CD4-positive, CD25-positive, alpha-beta regulatory T cell (primary cell): ENCODE measurements at regions not wholly inside any gene's neighbourhood (a gene's known extent, or its start where the extent isn't known, plus 50 kb on each side); places are given as distances from the start of the nearest gene placed in this dataset.
"Not testable (repeated sequence)": the region's sequence is repeated elsewhere in the genome, so short reads cannot be mapped to it uniquely, and the experiment has no call there.

Experiments used
- ATAC-seq, 2 donors: fragments of 150-1000 bp; cut with Tn5 transposase; one replicate each; pipeline ENCODE4 v1.10.0; 2021; ENCODE audit warnings: low read depth in 2 of 2, moderate number of reproducible peaks in 2 of 2, moderate library complexity in 1 of 2
- DNase-seq, 3 donors: peaks; one replicate each; pipeline versions ENCODE4 v3.0.0 to v3.0.0-alpha.2; 2012 to 2022; ENCODE audit warnings: mixed read lengths in 1 of 3
- H3K27ac ChIP-seq: one replicate; pipeline ENCODE4 v1.7.0; 2013; ENCODE audit warnings: mild to moderate bottlenecking, low read length; ENCODE audit not compliant: insufficient read depth, poor library complexity, severe bottlenecking
- H3K27me3 ChIP-seq: one replicate; pipeline ENCODE4 v1.7.0; 2013; ENCODE audit warnings: low read length; ENCODE audit not compliant: control insufficient read depth, insufficient read depth
- H3K36me3 ChIP-seq: one replicate; pipeline ENCODE4 v1.7.0; 2013; ENCODE audit warnings: mild to moderate bottlenecking, low read length, moderate library complexity; ENCODE audit not compliant: control insufficient read depth, insufficient read depth
- H3K4me1 ChIP-seq: 2 replicates; pipeline ENCODE4 v1.7.0; 2013; ENCODE audit warnings: mild to moderate bottlenecking, low read length; ENCODE audit not compliant: insufficient read depth, control insufficient read depth, poor library complexity, severe bottlenecking
- H3K4me3 ChIP-seq: one replicate; pipeline ENCODE4 v1.7.0; 2013; ENCODE audit warnings: low read depth, mild to moderate bottlenecking, low read length, moderate library complexity
- H3K9me3 ChIP-seq, 2 experiments: 1 replicate in 1 of 2; 2 replicates in 1 of 2; pipeline ENCODE4 v1.7.0; 2013; ENCODE audit warnings: low read length in 2 of 2, mild to moderate bottlenecking in 1 of 2, moderate library complexity in 1 of 2; ENCODE audit not compliant: control insufficient read depth in 2 of 2
- H3K27ac Mint-ChIP-seq, 3 donors: one replicate each; pipeline ENCODE4 v1.8.0; 2020 to 2022; ENCODE audit warnings: mild to moderate bottlenecking in 3 of 3, mixed read lengths in 3 of 3, moderate library complexity in 2 of 3
- H3K27me3 Mint-ChIP-seq: one replicate; pipeline ENCODE4 v1.8.0; 2022; ENCODE audit warnings: mild to moderate bottlenecking, mixed read lengths
- H3K36me3 Mint-ChIP-seq: one replicate; pipeline ENCODE4 v1.8.0; 2020; ENCODE audit warnings: mixed read lengths
- H3K4me1 Mint-ChIP-seq, 4 donors: one replicate each; pipeline ENCODE4 v1.8.0; 2020 to 2022; ENCODE audit warnings: mixed read lengths in 4 of 4, mild to moderate bottlenecking in 1 of 4
- H3K4me3 Mint-ChIP-seq, 4 donors: one replicate each; pipeline ENCODE4 v1.8.0; 2020 to 2022; ENCODE audit warnings: mild to moderate bottlenecking in 4 of 4, mixed read lengths in 4 of 4, moderate library complexity in 3 of 4
- H3K9me3 Mint-ChIP-seq, 7 donors: one replicate each; pipeline ENCODE4 v1.8.0; 2020 to 2022; ENCODE audit warnings: mixed read lengths in 7 of 7, mild to moderate bottlenecking in 3 of 7, moderate library complexity in 2 of 7

- not testable (repeated sequence) for H3K27me3 ChIP-seq, H3K27ac ChIP-seq, ATAC-seq, H3K36me3 Mint-ChIP-seq, H3K27ac Mint-ChIP-seq, H3K4me3 Mint-ChIP-seq, H3K9me3 ChIP-seq, H3K36me3 ChIP-seq, H3K4me3 ChIP-seq, H3K4me1 ChIP-seq, DNase-seq, H3K9me3 Mint-ChIP-seq
- Mint-ChIP-seq H3K4me1 (peaks cover 6 to 18% (median 13%) of the 10 kb centered on the region in 4 donors), H3K27me3 (peaks cover 52% of the 10 kb centered on the region)
Measured at GRCh38 chr2:113386780-113387433, 50.6 kb upstream of the ZNG1B start.

GRCh38 chr2:113379621-113380020 is 57.9 kb upstream of the ZNG1B start:
- peaks cover 11% of the 10 kb centered on the region for H3K27me3 Mint-ChIP-seq
- not testable (repeated sequence) for DNase-seq, H3K27ac ChIP-seq, H3K9me3 Mint-ChIP-seq, H3K4me3 Mint-ChIP-seq, ATAC-seq, H3K9me3 ChIP-seq, H3K27ac Mint-ChIP-seq, H3K4me3 ChIP-seq, H3K4me1 Mint-ChIP-seq, H3K36me3 ChIP-seq, H3K36me3 Mint-ChIP-seq, H3K4me1 ChIP-seq, H3K27me3 ChIP-seq

- Mint-ChIP-seq H3K4me1 (no peaks in the 10 kb centered on the region), H3K4me3 (no peak overlapping the region), H3K27ac (no peak overlapping the region), H3K36me3 (no peaks in the 10 kb centered on the region), H3K27me3 (no peaks in the 10 kb centered on the region), H3K9me3 (peaks cover 0 to 2% (median 0%) of the 10 kb centered on the region in 7 donors)
- H3K4me1 ChIP-seq = no peaks in the 10 kb centered on the region
- no peaks in the 10 kb centered on the region for H3K27me3 ChIP-seq
- no peaks in the 10 kb centered on the region for H3K9me3 ChIP-seq
- H3K36me3 ChIP-seq = no peaks in the 10 kb centered on the region
- ATAC-seq (peak; percentile 31 to 43), DNase-seq (no peak)
- no peak overlapping the region for H3K27ac ChIP-seq
- H3K4me3 ChIP-seq = no peak overlapping the region
Measured at GRCh38 chr2:113376913-113377445, 60.5 kb upstream of the ZNG1B start.

DNA sequence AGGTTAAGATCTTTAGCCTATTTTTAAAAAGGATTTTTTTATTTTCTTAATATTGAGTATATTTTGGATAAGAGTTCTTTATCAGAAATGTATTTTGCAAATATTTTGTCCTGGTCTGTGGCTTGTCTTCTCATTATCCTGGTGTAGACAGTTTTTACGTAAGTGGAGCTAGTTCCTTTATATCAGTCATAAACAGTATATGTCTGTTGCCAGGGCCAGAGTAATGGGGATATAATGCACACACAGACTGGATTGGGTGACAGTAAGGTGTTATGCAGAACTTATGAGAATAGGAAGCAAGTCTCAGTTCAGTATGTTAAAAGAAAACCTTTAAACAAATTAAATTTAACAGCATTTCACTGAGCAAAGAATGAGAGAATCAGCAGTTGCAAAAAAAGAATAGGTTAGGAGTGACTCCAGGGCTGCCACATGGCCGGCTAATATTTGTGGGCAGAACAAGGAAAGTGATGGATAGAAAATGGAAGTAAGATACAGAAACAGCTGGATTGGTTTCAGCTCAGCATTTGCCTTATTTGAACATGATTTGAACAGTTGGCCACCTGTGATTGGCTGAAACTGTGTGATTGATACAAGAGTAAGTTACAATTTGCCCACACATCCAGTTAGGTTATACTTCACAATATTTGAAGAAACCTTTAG is 61.1 kb upstream of the ZNG1B start:
- Mint-ChIP-seq H3K36me3 (no peaks in the 10 kb centered on the region), H3K9me3 (peaks cover 0 to 3% (median 0%) of the 10 kb centered on the region in 7 donors), H3K4me3 (no peak overlapping the region), H3K27ac (no peak overlapping the region), H3K27me3 (no peaks in the 10 kb centered on the region), H3K4me1 (no peaks in the 10 kb centered on the region)
- Histone ChIP-seq H3K4me3 (no peak overlapping the region), H3K4me1 (no peaks in the 10 kb centered on the region), H3K27me3 (no peaks in the 10 kb centered on the region), H3K36me3 (no peaks in the 10 kb centered on the region), H3K9me3 (no peaks in the 10 kb centered on the region), H3K27ac (no peak overlapping the region)
- no peak for DNase-seq
- ATAC-seq = no peak

DNA sequence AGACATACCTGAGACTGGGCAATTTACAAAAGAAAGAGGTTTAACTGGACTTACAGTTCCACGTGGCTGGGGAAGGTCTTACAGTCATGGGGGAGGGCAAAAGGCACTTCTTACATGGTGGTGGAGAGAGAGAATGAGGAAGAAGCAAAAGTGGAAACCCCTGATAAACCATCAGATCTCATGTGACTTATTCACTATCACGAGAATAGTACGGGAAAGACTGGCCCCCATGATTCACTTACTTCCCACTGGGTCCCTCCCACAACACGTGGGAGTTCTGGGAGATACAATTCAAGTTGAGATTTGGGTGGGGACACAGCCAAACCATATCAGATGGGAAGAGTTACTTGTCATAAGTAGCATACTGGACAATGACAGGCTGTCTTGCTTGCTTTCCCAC is 62.6 kb upstream of the ZNG1B start:
- not testable (repeated sequence) for H3K27ac ChIP-seq, H3K27ac Mint-ChIP-seq, H3K4me1 ChIP-seq, H3K4me1 Mint-ChIP-seq, H3K36me3 ChIP-seq, H3K27me3 ChIP-seq, H3K27me3 Mint-ChIP-seq, H3K36me3 Mint-ChIP-seq, H3K9me3 ChIP-seq, H3K9me3 Mint-ChIP-seq, ATAC-seq, H3K4me3 ChIP-seq, DNase-seq
- H3K4me3 Mint-ChIP-seq = peak overlapping the region in 1 of 4 donors; percentile 4

DNA sequence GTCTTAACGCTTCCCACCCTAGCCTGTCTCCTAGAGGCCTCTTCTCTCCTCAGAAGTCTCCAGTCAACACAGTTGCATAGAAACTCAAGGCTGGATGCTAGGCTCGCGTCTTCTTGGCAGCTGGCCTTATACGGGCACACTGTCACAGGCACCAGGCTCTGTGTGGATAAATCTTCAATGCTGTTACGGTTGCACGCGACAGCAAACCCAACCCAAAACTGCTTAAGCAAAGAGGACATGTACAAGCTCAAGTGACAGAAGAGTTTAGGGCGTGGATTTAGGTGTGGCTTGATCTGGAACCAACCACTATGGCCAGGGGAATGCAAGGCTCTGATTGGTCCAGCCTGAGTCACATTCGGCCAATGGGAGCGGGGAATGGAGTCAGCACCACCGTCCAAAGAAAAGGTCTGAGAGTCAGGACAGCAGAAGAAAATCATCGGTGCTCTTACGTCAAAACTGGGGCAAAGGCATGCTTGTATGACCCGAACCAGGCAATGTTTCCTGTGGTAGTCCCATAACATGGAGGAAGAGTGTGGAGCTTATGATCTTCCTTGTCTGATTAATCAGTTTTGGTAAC is 65.1 kb upstream of the ZNG1B start:
- H3K4me1 Mint-ChIP-seq, H3K4me3 ChIP-seq, H3K27me3 ChIP-seq, H3K36me3 Mint-ChIP-seq, ATAC-seq, H3K4me1 ChIP-seq, H3K9me3 Mint-ChIP-seq, H3K4me3 Mint-ChIP-seq, H3K36me3 ChIP-seq, DNase-seq, H3K27ac ChIP-seq, H3K27ac Mint-ChIP-seq, H3K9me3 ChIP-seq, H3K27me3 Mint-ChIP-seq: not testable (repeated sequence)

GRCh38 chr2:113370478-113371091 is 66.9 kb upstream of the ZNG1B start:
- Mint-ChIP-seq H3K36me3 (no peaks in the 10 kb centered on the region), H3K4me1 (peaks cover 0 to 6% (median 2%) of the 10 kb centered on the region in 4 donors)

More at GRCh38 chr2:113370478-113371091, 66.9 kb upstream of the ZNG1B start:
- H3K27ac Mint-ChIP-seq = no peak overlapping the region
- ATAC-seq (peak; percentile 81 to 82), DNase-seq (peak; percentile 42 to 76 (median 66))
- H3K4me3 ChIP-seq = no peak overlapping the region
- no peak overlapping the region for H3K27ac ChIP-seq
- H3K36me3 ChIP-seq = no peaks in the 10 kb centered on the region
- no peaks in the 10 kb centered on the region for H3K9me3 ChIP-seq
- peaks cover 0 to 2% (median 0%) of the 10 kb centered on the region in 7 donors for H3K9me3 Mint-ChIP-seq
- H3K4me3 Mint-ChIP-seq = no peak overlapping the region
- no peaks in the 10 kb centered on the region for H3K27me3 ChIP-seq
- peaks cover 7% of the 10 kb centered on the region for H3K27me3 Mint-ChIP-seq
- no peaks in the 10 kb centered on the region for H3K4me1 ChIP-seq
